K562 (cell line): ENCODE measurements at regions not wholly inside any gene's neighbourhood (a gene's known extent, or its start where the extent isn't known, plus 50 kb on each side); places are given as distances from the start of the nearest gene placed in this dataset.

Experiments used
- BRF1 ChIP-seq: IDR thresholded peaks from 3 replicates; pipeline ENCODE4 v1.6.1; 2011; ENCODE audit warnings: borderline replicate concordance, mild to moderate bottlenecking; ENCODE audit not compliant: insufficient read length; ENCODE audit errors: extremely low read depth
- CEBPG ChIP-seq, 3 experiments: fragments of 200-800 bp in 1 of 3; sonication (Bioruptor generic) in 1 of 3; sonication (generic) in 1 of 3; formaldehyde crosslinking in 1 of 3; IDR thresholded peaks in 2 of 3; conservative IDR thresholded peaks in 1 of 3; 2 replicates each; pipeline versions ENCODE4 v1.6.1 to v1.8.0; 2016 to 2022; ENCODE audit warnings: missing compliant biosample characterization in 2 of 3, missing genetic modification characterization in 2 of 3, mild to moderate bottlenecking in 1 of 3, missing genetic modification reagents in 1 of 3
- HCFC1 ChIP-seq: IDR thresholded peaks from 2 replicates; pipeline ENCODE4 v1.6.1; 2012; ENCODE audit warnings: low read depth, low read length, improper control_type of control experiment
- SIN3B ChIP-seq: fragments of 450-650 bp; IDR thresholded peaks from 2 replicates; pipeline ENCODE4 v1.6.1; 2017; ENCODE audit warnings: low read depth, mild to moderate bottlenecking, moderate library complexity
- TAL1 ChIP-seq: fragments of 450-650 bp; IDR thresholded peaks from 2 replicates; pipeline ENCODE4 v1.6.1; 2016; ENCODE audit warnings: mild to moderate bottlenecking
- TEAD1 ChIP-seq, 2 experiments: fragments of 450-650 bp in 1 of 2; sonication (generic) in 1 of 2; formaldehyde crosslinking; IDR thresholded peaks; 2 replicates each; pipeline versions ENCODE4 v1.4.0 to v1.8.0; 2020 to 2022; ENCODE audit warnings: mild to moderate bottlenecking in 2 of 2, missing genetic modification reagents in 1 of 2
- XRCC3 ChIP-seq: fragments of 450-650 bp; IDR thresholded peaks from 2 replicates; pipeline ENCODE4 v1.6.1; 2017; ENCODE audit warnings: mild to moderate bottlenecking, moderate library complexity
- ZBTB11 ChIP-seq, 3 experiments: fragments of 200-800 bp in 1 of 3; fragments of 250-450 bp in 1 of 3; fragments of 450-650 bp in 1 of 3; sonication (Bioruptor Pico) in 1 of 3; sonication (Bioruptor generic) in 1 of 3; formaldehyde crosslinking in 1 of 3; IDR thresholded peaks; 2 replicates each; pipeline versions ENCODE4 v1.6.1 to v1.8.0; 2016 to 2022; ENCODE audit warnings: mild to moderate bottlenecking in 2 of 3, missing genetic modification characterization in 2 of 3, missing compliant biosample characterization in 1 of 3, moderate library complexity in 1 of 3

GRCh38 chr11:56885177-56885576, 103.5 kb upstream of the OR5AK2 start:
- TF ChIP-seq BRF1 (no peak), ZBTB11 (CRISPR knock-in tag; IDR thresholded peaks at IDR 0.05) (no peak), TEAD1 (CRISPR knock-in tag; IDR thresholded peaks at IDR 0.05) (no peak), CEBPG (CRISPR knock-in tag; IDR thresholded peaks at IDR 0.05) (no peak), CEBPG (tag; conservative IDR thresholded peaks at IDR 0.05 in 1 of 2, IDR thresholded peaks at IDR 0.05 in 1 of 2) (no peak), XRCC3 (no peak), TAL1 (no peak), SIN3B (no peak), HCFC1 (no peak)
